ENCODE measurements at regions not wholly inside any gene's neighbourhood (a gene's known extent, or its start where the extent isn't known, plus 50 kb on each side); places are given as distances from the start of the nearest gene placed in this dataset.
"Not testable (repeated sequence)": the region's sequence is repeated elsewhere in the genome, so short reads cannot be mapped to it uniquely, and the experiment has no call there.

GRCh38 chr3:86774082-86774691 is 216.8 kb downstream of the VGLL3 start:
- DNase-seq, result no peak
- H3K27ac ChIP-seq, result no peak overlapping the region
- no peaks in the 10 kb centered on the region for H3K27me3 ChIP-seq
- no peaks in the 10 kb centered on the region for H3K4me1 ChIP-seq
- no peak overlapping the region for H3K4me3 ChIP-seq
- peak in 1 of 3 experiments; percentile 55 for TF ChIP-seq CTCF (IDR thresholded peaks at IDR 0.05)
- no peak for TF ChIP-seq POLR2A (IDR thresholded peaks at IDR 0.05)
- intact Hi-C loops (cut with DNase I; ENCODE audit: low total_unique reads), result loop anchor here (10.0 kb wide), 1 partner anchor 391 kb away; no protein-coding TSS in a partner anchor
- 46 to 51% methylated on average over 3 of the region's 3 CpGs for WGBS, 2 donors
- H3K36me3 ChIP-seq (ENCODE audit: low read depth, missing control alignments), result no peaks in the 10 kb centered on the region
- H3K9me3 ChIP-seq, result no peaks in the 10 kb centered on the region

- no peaks in the 10 kb centered on the region for H3K36me3 ChIP-seq (ENCODE audit: low read depth, missing control alignments)
- intact Hi-C loops (cut with DNase I; ENCODE audit: low total_unique reads), result loop anchor here (10.0 kb wide), 1 partner anchor 392 kb away; no protein-coding TSS in a partner anchor
- TF ChIP-seq POLR2A (IDR thresholded peaks at IDR 0.05) (no peak), CTCF (IDR thresholded peaks at IDR 0.05) (no peak)
- WGBS, 2 donors, result 86 to 88% methylated on average over 4 to 5 of the region's 5 CpGs
- H3K27me3 ChIP-seq, result no peaks in the 10 kb centered on the region
- no peaks in the 10 kb centered on the region for H3K4me1 ChIP-seq
- H3K4me3 ChIP-seq, result no peak overlapping the region
- H3K27ac ChIP-seq, result no peak overlapping the region
- H3K9me3 ChIP-seq, result no peaks in the 10 kb centered on the region
- no peak for DNase-seq
These were observed 218.2 kb downstream of the VGLL3 start for GRCh38 chr3:86772699-86773098.

GRCh38 chr3:86771741-86772512 is 219.0 kb downstream of the VGLL3 start:
- H3K36me3 ChIP-seq (ENCODE audit: low read depth, missing control alignments), result no peaks in the 10 kb centered on the region
- H3K4me1 ChIP-seq, result no peaks in the 10 kb centered on the region
- intact Hi-C loops (cut with DNase I; ENCODE audit: low total_unique reads), result loop anchor here (10.0 kb wide), 1 partner anchor 393 kb away; no protein-coding TSS in a partner anchor
- WGBS, 2 donors, result 73% methylated on average over 4 of the region's 4 CpGs; no CpG with 5 or more reads in 1 of the 2 donors
- no peak overlapping the region for H3K27ac ChIP-seq
- TF ChIP-seq POLR2A (IDR thresholded peaks at IDR 0.05), result no peak
- no peak for TF ChIP-seq CTCF (IDR thresholded peaks at IDR 0.05)
- no peaks in the 10 kb centered on the region for H3K27me3 ChIP-seq
- DNase-seq, result no peak
- no peak overlapping the region for H3K4me3 ChIP-seq
- no peaks in the 10 kb centered on the region for H3K9me3 ChIP-seq

- H3K27ac ChIP-seq, result no peak overlapping the region
- no peaks in the 10 kb centered on the region for H3K4me1 ChIP-seq
- 82 to 83% methylated on average over 2 of the region's 2 CpGs for WGBS, 2 donors
- H3K27me3 ChIP-seq, result no peaks in the 10 kb centered on the region
- intact Hi-C loops (cut with DNase I; ENCODE audit: low total_unique reads), result no loop called here
- no peak for DNase-seq
- TF ChIP-seq POLR2A (IDR thresholded peaks at IDR 0.05) (no peak), CTCF (IDR thresholded peaks at IDR 0.05) (no peak)
- H3K9me3 ChIP-seq, result no peaks in the 10 kb centered on the region
- no peak overlapping the region for H3K4me3 ChIP-seq
- H3K36me3 ChIP-seq (ENCODE audit: low read depth, missing control alignments), result no peaks in the 10 kb centered on the region
These were observed 224.6 kb downstream of the VGLL3 start for GRCh38 chr3:86766331-86766730.

GRCh38 chr3:86757322-86758179 is 233.4 kb downstream of the VGLL3 start:
- H3K36me3 ChIP-seq (ENCODE audit: low read depth, missing control alignments); H3K27me3 ChIP-seq; H3K9me3 ChIP-seq; intact Hi-C loops (cut with DNase I; ENCODE audit: low total_unique reads); DNase-seq; H3K27ac ChIP-seq; H3K4me1 ChIP-seq: not testable (repeated sequence)
- H3K4me3 ChIP-seq, result peak overlapping the region; percentile 24 to 45
- 60 to 81% methylated on average over 15 to 41 of the region's 44 CpGs for WGBS, 2 donors

All from testis (tissue), 2 donors.